ENCODE measurements at regions not wholly inside any gene's neighbourhood (a gene's known extent, or its start where the extent isn't known, plus 50 kb on each side); places are given as distances from the start of the nearest gene placed in this dataset.

DNA sequence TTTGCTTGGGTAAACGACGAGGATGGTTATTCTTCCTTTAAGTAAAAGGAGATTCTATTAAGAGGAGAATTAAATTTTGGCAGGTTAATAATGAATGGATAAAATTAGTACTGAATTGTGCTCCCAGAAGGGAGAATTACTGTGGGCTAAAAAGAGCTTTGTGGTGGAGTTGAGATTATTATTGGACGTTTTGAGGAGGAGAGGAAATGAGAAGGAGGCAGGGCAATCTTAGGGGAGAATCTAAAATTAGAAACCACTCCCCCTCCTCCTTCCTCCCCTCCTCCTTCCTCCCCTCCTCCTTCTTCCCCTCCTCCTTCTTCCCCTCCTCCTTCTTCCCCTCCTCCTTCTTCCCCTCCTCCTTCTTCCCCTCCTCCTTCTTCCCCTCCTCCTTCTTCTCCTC is 331.8 kb downstream of the PRL start:
- TF ChIP-seq, protein P1, sequence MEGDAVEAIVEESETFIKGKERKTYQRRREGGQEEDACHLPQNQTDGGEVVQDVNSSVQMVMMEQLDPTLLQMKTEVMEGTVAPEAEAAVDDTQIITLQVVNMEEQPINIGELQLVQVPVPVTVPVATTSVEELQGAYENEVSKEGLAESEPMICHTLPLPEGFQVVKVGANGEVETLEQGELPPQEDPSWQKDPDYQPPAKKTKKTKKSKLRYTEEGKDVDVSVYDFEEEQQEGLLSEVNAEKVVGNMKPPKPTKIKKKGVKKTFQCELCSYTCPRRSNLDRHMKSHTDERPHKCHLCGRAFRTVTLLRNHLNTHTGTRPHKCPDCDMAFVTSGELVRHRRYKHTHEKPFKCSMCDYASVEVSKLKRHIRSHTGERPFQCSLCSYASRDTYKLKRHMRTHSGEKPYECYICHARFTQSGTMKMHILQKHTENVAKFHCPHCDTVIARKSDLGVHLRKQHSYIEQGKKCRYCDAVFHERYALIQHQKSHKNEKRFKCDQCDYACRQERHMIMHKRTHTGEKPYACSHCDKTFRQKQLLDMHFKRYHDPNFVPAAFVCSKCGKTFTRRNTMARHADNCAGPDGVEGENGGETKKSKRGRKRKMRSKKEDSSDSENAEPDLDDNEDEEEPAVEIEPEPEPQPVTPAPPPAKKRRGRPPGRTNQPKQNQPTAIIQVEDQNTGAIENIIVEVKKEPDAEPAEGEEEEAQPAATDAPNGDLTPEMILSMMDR (IDR thresholded peaks at IDR 0.05): no peak
- TF ChIP-seq POLR2A (IDR thresholded peaks at IDR 0.05): no peak
